Gastroesophageal sphincter (tissue), 3 donors: ENCODE measurements at regions not wholly inside any gene's neighbourhood (a gene's known extent, or its start where the extent isn't known, plus 50 kb on each side); places are given as distances from the start of the nearest gene placed in this dataset.

ENCODE experiments used
- EP300 ChIP-seq: sonication (generic); formaldehyde crosslinking; IDR thresholded peaks from one replicate; pipeline ENCODE4 v1.6.1; 2017; ENCODE audit warnings: antibody characterized with exemption, mild to moderate bottlenecking
- POLR2A ChIP-seq, 2 donors: fragments of 450-650 bp; IDR thresholded peaks; one replicate each; pipeline ENCODE4 v1.6.1; 2017; ENCODE audit warnings: antibody characterized with exemption in 2 of 2, mild to moderate bottlenecking in 2 of 2, moderate library complexity in 1 of 2
- POLR2AphosphoS5 ChIP-seq: sonication (generic); formaldehyde crosslinking; IDR thresholded peaks from one replicate; pipeline ENCODE4 v1.6.1; 2017; ENCODE audit warnings: antibody characterized with exemption
- TF ChIP-seq, protein P1 (sequence below), 4 experiments: fragments of 200-600 bp in 2 of 4; fragments of 450-650 bp in 2 of 4; sonication (generic) in 1 of 4; IDR thresholded peaks; one replicate each; pipeline ENCODE4 v1.5.1; 2017 to 2019; ENCODE audit warnings: antibody characterized with exemption in 4 of 4, mild to moderate bottlenecking in 2 of 4, moderate library complexity in 2 of 4

DNA sequence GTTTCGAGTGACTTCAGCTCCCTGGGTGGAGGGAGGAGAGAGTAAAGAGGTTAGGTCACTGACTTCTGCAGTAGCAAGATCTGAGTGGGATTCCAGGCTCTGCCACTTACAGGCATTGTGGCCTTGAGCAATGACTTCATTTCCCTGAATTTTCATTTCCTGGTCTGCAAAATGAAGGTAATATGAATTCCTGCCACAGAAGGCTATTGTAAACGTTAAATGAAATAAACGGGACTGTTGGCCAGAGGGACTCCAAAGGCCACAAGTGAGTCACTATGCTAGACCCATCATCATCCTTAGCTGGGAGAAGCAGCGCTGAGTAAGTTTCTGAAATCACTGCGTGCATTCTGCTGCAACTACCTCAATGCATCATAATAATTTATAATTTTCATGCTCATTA, 807.8 kb downstream of the AACS start:
- TF ChIP-seq, protein P1, sequence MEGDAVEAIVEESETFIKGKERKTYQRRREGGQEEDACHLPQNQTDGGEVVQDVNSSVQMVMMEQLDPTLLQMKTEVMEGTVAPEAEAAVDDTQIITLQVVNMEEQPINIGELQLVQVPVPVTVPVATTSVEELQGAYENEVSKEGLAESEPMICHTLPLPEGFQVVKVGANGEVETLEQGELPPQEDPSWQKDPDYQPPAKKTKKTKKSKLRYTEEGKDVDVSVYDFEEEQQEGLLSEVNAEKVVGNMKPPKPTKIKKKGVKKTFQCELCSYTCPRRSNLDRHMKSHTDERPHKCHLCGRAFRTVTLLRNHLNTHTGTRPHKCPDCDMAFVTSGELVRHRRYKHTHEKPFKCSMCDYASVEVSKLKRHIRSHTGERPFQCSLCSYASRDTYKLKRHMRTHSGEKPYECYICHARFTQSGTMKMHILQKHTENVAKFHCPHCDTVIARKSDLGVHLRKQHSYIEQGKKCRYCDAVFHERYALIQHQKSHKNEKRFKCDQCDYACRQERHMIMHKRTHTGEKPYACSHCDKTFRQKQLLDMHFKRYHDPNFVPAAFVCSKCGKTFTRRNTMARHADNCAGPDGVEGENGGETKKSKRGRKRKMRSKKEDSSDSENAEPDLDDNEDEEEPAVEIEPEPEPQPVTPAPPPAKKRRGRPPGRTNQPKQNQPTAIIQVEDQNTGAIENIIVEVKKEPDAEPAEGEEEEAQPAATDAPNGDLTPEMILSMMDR (IDR thresholded peaks at IDR 0.05): no peak
- TF ChIP-seq POLR2AphosphoS5: no peak
- TF ChIP-seq POLR2A (IDR thresholded peaks at IDR 0.05): no peak
- TF ChIP-seq EP300: no peak
